Aorta (tissue), 5 donors: ENCODE measurements at regions not wholly inside any gene's neighbourhood (a gene's known extent, or its start where the extent isn't known, plus 50 kb on each side); places are given as distances from the start of the nearest gene placed in this dataset.

ENCODE experiments used
- ATAC-seq: fragments of 200-7000 bp; cut with Tn5 transposase; one replicate; pipeline ENCODE4 v1.9.1; 2022; ENCODE audit warnings: moderate library complexity; ENCODE audit not compliant: low FRiP score
- DNase-seq, 2 donors: peaks; one replicate each; pipeline ENCODE4 v3.0.0-alpha.2; 2020
- H3K27ac ChIP-seq, 2 donors: one replicate each; pipeline ENCODE4 v1.5.1; 2013; ENCODE audit warnings: low read length in 2 of 2, mild to moderate bottlenecking in 2 of 2, moderate library complexity in 2 of 2, control low read depth in 1 of 2, inconsistent platforms in 1 of 2, low read depth in 1 of 2
- H3K27me3 ChIP-seq, 2 donors: one replicate each; pipeline ENCODE4 v1.6.1; 2013; ENCODE audit warnings: control low read depth in 1 of 2, low read length in 1 of 2, mild to moderate bottlenecking in 1 of 2, moderate library complexity in 1 of 2; ENCODE audit not compliant: insufficient read depth in 2 of 2, control insufficient read depth in 1 of 2
- H3K36me3 ChIP-seq, 2 donors: one replicate each; pipeline ENCODE4 v1.6.1; 2013; ENCODE audit warnings: control low read depth in 1 of 2, low read length in 1 of 2, mild to moderate bottlenecking in 1 of 2; ENCODE audit not compliant: insufficient read depth in 2 of 2, control insufficient read depth in 1 of 2
- H3K4me1 ChIP-seq, 2 donors: one replicate each; pipeline ENCODE4 v1.6.1; 2013; ENCODE audit warnings: low read length in 2 of 2, control low read depth in 1 of 2, mild to moderate bottlenecking in 1 of 2, moderate library complexity in 1 of 2; ENCODE audit not compliant: insufficient read depth in 2 of 2, control insufficient read depth in 1 of 2
- H3K4me3 ChIP-seq, 2 donors: one replicate each; pipeline ENCODE4 v1.5.1; 2013; ENCODE audit warnings: low read length in 2 of 2, control low read depth in 1 of 2, mild to moderate bottlenecking in 1 of 2
- H3K9me3 ChIP-seq: one replicate; pipeline ENCODE4 v1.6.1; 2013; ENCODE audit warnings: mild to moderate bottlenecking, low read length; ENCODE audit not compliant: control insufficient read depth
- WGBS, 2 donors: extraction: QIAGEN DNeasy Blood & Tissue Kit; methylation state at CpG; one replicate each; pipeline ENCODE4 v1.1.7; 2013; 5-methylcytosine and 5-hydroxymethylcytosine counted together
- intact Hi-C, 2 donors: fragments of 100-400 bp; cut with DNase I; formaldehyde crosslinking; loops; one replicate each; pipeline versions ENCODE4 v1.14.2 to v1.15.0; 2022
- donor health status: healthy with polysubstance abuse.
- donor health status: Bipolar disorder and iron deficiency.
- donor health status: DM: no; HTN: no; CAD: no.
- donor health status: DM: no; HTN: no; CAD: no.
- donor health status: DM: yes; HTN: yes; CAD: no.

DNA sequence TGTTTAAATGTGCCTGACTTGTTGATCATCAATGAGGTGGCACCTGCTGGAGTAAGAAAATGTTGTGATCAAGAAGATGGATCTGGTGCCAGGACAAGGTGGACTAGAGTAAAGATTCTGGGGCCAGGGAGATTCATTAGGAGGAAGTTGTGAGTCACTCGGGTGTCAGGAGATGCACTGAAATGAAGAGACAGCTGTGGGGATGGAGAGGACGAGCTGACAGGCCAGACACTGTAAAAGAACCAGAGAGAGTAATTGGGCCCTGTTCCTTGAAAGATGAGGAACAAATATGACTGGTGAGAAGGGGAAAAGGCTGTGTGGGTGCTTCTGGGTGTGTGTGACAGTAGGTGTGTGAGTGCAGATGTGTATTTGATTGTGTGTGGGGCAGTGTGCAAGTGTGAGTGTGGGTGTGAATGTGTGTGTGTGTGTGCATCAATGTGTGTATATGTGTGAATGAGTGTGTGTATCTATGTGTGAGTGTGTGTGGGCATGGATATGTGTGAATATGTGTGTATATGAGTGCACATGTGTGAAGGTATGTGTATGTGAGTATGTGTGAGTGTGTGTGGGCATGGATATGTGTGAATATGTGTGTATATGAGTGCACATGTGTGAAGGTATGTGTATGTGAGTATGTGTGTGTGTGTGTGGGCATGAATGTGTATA, 260.5 kb downstream of the RFC3 start:
- intact Hi-C loops = no loop called here
- DNase-seq (no peak), ATAC-seq (no peak)
- no peak overlapping the region for H3K4me3 ChIP-seq
- H3K27me3 ChIP-seq = no peaks in the 10 kb centered on the region
- no peaks in the 10 kb centered on the region for H3K9me3 ChIP-seq
- 86 to 93% methylated on average over 2 of the region's 2 CpGs for WGBS, 2 donors
- no peaks in the 10 kb centered on the region for H3K36me3 ChIP-seq
- no peak overlapping the region for H3K27ac ChIP-seq
- H3K4me1 ChIP-seq = peaks cover 0 to 6% of the 10 kb centered on the region in 2 donors

DNA sequence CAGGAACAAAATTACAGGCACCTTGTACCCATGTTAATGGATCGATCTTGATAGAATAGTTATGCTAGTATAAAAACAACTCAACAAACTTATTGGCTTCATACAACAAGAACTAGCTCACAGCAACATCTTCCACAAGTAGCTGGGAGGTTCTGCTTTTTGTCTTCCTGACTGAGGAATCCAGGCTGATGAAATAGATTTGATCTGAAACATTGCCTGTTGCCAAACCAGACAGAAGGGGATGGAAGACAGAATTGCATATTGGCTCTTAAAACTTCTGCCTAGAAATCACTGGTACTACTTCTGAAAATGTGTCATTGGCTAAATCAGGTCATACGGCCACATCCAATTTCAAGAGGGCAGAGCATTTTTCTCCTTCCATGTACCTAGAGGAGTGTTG, 267.3 kb downstream of the RFC3 start:
- ATAC-seq (no peak), DNase-seq (no peak)
- Histone ChIP-seq H3K36me3 (peaks cover 0 to 2% of the 10 kb centered on the region in 2 donors), H3K27me3 (no peaks in the 10 kb centered on the region), H3K27ac (no peak overlapping the region), H3K4me1 (no peaks in the 10 kb centered on the region), H3K4me3 (no peak overlapping the region), H3K9me3 (peaks cover 2% of the 10 kb centered on the region)
- intact Hi-C loops = no loop called here
- 93 to 97% methylated on average over 2 of the region's 2 CpGs for WGBS, 2 donors

DNA sequence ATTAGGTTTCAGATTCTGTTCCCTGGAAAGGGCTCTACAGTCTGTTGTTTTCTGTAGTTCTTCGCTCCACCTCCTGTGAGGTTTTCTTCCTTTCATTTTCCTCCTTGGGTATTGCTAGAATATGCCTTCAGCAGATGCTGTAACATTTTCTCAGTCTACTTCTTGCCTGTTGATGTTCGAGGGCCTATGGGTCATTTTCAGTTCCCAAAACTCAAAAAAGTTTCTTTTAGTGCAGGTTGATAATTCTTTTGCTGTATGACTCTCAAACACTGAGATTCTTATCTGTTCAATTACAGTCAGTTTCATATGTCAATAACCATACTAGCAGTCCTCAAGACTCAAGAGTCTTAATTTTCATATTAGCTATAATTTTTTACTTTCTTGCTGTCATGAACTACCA, 268.3 kb downstream of the RFC3 start:
- intact Hi-C loops = no loop called here

DNA sequence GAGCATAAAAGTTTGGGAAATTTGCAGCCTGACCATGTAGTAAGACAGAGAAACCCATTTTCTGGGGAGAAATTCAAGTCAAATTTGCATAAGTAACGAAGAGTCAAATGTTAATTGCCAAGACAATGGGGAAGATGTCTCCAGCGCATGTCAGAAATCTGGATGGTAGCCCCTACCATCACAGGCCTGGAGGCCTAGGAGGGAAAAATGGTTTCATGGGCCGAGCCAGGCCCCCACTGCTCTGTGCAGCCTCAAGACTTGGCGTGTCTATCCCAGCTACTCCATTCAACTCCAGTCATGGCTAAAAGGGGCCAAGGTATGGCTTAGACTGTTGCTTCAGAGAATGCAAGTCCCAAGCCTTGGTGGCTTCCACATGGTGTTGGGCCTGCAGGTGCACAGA, 269.8 kb downstream of the RFC3 start:
- no peak for ATAC-seq
- WGBS, 2 donors = 94 to 99% methylated on average over 4 of the region's 4 CpGs

More for the DNA sequence above, 268.3 kb downstream of the RFC3 start:
- Histone ChIP-seq H3K27me3 (no peaks in the 10 kb centered on the region), H3K9me3 (peaks cover 2% of the 10 kb centered on the region), H3K4me1 (no peaks in the 10 kb centered on the region), H3K36me3 (peaks cover 0 to 2% of the 10 kb centered on the region in 2 donors), H3K27ac (no peak overlapping the region), H3K4me3 (no peak overlapping the region)
- DNase-seq = no peak
- ATAC-seq = no peak
- WGBS, 2 donors = 95 to 97% methylated on average over 2 of the region's 2 CpGs

DNA sequence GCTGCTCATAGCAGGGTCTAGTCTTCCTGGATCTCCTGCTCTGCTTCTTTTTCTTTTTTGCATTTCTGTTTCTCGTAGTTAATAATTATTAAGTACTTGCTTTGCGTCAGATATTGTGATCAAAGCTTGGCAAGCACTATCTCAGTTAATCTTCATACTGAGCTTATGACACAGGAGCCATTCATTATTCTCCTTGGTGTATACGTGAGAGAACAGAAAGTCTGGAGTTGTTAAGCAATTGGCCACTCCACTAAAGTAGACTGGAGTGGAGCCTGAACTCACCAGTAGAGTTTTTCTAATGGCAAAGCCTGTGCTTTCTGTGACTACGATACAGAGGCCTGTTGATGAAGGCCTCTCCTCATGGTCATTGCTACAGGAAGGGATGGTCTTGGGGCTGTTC, 285.9 kb downstream of the RFC3 start:
- ATAC-seq (no peak), DNase-seq (no peak)
- intact Hi-C loops = no loop called here
- Histone ChIP-seq H3K9me3 (no peaks in the 10 kb centered on the region), H3K36me3 (no peaks in the 10 kb centered on the region), H3K27me3 (no peaks in the 10 kb centered on the region), H3K4me1 (no peaks in the 10 kb centered on the region), H3K27ac (no peak overlapping the region), H3K4me3 (no peak overlapping the region)
- WGBS, 2 donors = 79 to 85% methylated on average over 4 of the region's 4 CpGs

More for the DNA sequence above, 269.8 kb downstream of the RFC3 start:
- DNase-seq = no peak
- intact Hi-C loops = no loop called here
- H3K27me3 ChIP-seq = no peaks in the 10 kb centered on the region
- H3K9me3 ChIP-seq = peaks cover 2% of the 10 kb centered on the region
- no peak overlapping the region for H3K4me3 ChIP-seq
- peaks cover 0 to 2% of the 10 kb centered on the region in 2 donors for H3K36me3 ChIP-seq
- H3K27ac ChIP-seq = no peak overlapping the region
- H3K4me1 ChIP-seq = no peaks in the 10 kb centered on the region

DNA sequence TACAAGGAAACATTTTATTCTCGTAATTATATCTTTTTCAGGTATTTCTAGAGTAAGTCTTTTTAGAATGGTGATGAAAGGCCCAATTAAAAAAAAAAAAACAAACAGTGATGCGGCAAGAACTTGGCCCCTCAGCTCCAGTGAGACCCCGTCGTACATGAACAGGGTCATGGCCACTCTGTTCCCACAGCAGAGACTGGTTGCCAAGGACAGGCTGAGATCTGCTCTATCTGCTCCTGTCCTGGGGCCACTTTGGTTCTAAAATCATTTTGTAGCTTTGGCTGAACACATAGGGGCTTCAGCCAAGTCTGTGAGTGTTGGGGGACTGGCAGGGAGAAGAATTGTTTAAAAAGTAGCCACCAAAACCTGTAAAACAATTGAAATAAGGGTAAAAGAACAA, 286.9 kb downstream of the RFC3 start:
- ATAC-seq (no peak), DNase-seq (no peak)
- no peak overlapping the region for H3K27ac ChIP-seq
- peaks cover 3% of the 10 kb centered on the region for H3K9me3 ChIP-seq
- H3K4me1 ChIP-seq = no peaks in the 10 kb centered on the region
- no peaks in the 10 kb centered on the region for H3K27me3 ChIP-seq
- intact Hi-C loops = no loop called here
- WGBS, 2 donors = 82 to 88% methylated on average over 4 of the region's 4 CpGs
- H3K36me3 ChIP-seq = no peaks in the 10 kb centered on the region
- no peak overlapping the region for H3K4me3 ChIP-seq

DNA sequence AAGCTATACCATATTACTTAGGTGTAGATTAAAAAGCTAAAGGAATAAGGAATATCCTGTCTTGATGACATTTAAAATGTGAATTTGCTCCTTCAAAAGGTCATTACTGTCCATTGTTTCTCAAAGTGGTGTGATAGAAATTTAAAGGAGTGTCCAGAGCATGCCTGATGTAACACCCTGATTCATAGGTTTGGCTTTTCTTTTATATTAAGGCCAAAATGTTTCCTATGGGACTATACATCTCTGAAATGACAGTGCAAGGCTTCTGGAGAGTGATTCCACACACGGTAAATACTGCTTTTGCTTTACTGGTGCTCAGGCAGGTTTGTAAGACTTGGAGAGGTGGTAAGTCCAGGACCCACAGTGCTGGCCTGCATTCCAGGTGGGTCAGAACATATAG, 289.9 kb downstream of the RFC3 start:
- intact Hi-C loops = no loop called here
- Histone ChIP-seq H3K27me3 (no peaks in the 10 kb centered on the region), H3K4me1 (no peaks in the 10 kb centered on the region), H3K36me3 (no peaks in the 10 kb centered on the region), H3K9me3 (peaks cover 3% of the 10 kb centered on the region), H3K4me3 (no peak overlapping the region), H3K27ac (no peak overlapping the region)
- ATAC-seq (no peak), DNase-seq (no peak)
- WGBS, 2 donors = 70 to 74% methylated on average over 1 of the region's 1 CpG

DNA sequence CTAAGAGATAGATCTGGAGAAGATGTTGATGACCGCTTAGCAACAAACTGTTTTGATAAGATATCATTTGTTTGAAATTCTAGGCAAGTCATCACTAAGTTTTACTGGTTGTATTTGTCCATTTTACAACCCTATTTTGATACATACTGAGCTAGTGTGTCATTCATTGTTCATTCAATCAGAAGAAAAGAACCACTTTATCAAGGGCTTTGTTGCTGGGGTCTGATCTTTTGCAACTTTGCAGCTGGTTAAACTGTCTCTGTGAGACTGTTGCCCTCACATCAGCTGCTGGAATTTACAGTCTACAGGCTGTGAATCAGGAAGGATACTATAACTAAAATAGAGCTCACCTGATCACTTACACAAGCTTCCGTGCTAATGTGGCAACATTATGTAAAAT, 290.5 kb downstream of the RFC3 start:
- no peak for DNase-seq
- Histone ChIP-seq H3K27me3 (no peaks in the 10 kb centered on the region), H3K27ac (no peak overlapping the region), H3K4me1 (no peaks in the 10 kb centered on the region), H3K9me3 (peaks cover 3% of the 10 kb centered on the region), H3K36me3 (no peaks in the 10 kb centered on the region), H3K4me3 (no peak overlapping the region)
- intact Hi-C loops = no loop called here
- ATAC-seq = no peak
- WGBS, 2 donors = 93 to 96% methylated on average over 2 of the region's 2 CpGs

DNA sequence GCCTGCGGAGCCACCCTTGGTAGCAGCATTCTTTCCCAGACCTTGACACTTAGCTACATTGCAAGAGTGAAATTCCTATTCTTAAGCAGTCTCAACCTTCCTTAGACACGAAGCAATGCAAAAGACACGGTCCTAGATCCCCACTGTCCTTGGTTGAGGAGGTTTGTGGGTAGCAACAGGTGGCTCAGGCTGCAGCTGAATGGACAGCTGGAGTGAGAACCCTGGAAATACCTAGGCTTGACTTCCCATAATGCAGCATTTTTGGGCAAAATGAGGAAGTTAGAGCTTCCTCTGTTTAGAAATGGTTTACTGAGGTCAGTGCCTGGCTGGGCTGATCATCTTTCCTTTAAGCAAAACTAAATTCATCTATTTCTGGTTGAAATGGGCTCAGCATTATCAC, 296.6 kb downstream of the RFC3 start:
- intact Hi-C loops = no loop called here
- ATAC-seq = no peak
- no peaks in the 10 kb centered on the region for H3K9me3 ChIP-seq
- H3K27me3 ChIP-seq = no peaks in the 10 kb centered on the region
- WGBS, 2 donors = 81 to 89% methylated on average over 3 of the region's 3 CpGs
- DNase-seq = no peak
- H3K36me3 ChIP-seq = no peaks in the 10 kb centered on the region
- no peak overlapping the region for H3K27ac ChIP-seq
- no peaks in the 10 kb centered on the region for H3K4me1 ChIP-seq
- H3K4me3 ChIP-seq = no peak overlapping the region
